ENCODE measurements at regions not wholly inside any gene's neighbourhood (a gene's known extent, or its start where the extent isn't known, plus 50 kb on each side); places are given as distances from the start of the nearest gene placed in this dataset.
"Not testable (repeated sequence)": the region's sequence is repeated elsewhere in the genome, so short reads cannot be mapped to it uniquely, and the experiment has no call there.

DNA sequence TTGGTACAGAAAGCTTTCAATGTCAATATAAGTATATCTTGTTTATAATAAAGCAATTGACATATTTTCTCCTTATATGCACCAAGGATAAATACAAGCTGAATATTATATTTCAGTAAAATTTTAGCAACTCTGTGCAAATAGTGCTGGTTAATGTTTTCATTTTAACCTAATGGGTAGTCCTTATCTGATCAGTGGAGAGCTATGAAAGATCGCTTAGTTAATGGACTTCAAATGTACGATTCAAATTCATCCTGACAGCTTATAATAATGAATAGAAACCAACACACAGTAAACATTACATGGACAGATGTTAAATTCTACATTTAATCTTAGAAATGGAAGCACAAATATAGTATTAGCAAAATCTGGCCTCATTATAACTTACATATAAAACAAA, 1495.2 kb upstream of the C9orf72 start:
- DNase-seq (ENCODE audit: low read depth): no peak

DNA sequence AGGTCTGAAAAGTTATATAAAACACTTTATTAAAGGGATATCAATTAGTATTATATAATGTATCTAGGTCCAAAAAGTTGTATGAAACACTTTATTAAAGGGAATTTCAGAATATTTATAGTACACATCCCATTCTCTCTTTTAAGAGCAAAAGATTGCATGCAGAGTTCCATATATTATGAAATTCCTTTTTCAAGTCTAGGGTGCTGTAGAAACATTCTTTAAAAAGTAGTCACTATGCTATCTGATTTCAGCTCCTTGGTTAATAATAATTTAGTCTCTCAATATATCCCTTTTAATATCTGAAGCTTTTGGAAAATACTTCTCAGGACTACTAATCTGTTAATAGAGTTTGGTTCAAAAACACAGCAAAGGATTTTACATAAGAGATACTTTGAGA, 1496.1 kb upstream of the C9orf72 start:
- DNase-seq (ENCODE audit: low read depth): no peak

DNA sequence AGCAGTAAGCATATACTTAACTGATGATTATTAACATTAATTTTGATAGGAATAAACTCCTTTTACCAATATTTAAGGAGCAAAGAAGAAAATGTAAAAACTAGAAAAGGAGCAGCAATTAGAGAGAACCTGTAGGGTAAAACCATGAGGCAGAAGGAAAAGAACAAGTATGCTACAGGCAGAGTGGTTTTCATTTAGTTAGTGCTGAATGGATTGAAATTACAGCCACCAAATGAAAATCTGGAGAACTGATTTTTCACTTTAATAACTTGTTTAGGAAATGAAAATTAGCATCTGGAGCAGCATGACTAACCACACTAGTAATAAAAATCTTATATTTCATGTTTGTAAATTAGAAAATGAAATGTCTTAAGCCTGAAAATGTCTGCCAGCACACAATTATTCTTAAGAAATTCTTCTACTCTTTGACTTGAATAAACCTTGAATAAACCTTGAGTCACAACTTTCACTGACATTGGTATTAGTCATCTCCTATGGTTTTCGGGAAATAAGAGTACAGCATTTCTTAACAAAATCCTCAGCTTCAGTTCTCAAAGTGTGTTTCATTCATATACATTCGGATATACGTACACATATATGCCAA, 1504.9 kb upstream of the C9orf72 start:
- DNase-seq (ENCODE audit: low read depth): peak; percentile 22

DNA sequence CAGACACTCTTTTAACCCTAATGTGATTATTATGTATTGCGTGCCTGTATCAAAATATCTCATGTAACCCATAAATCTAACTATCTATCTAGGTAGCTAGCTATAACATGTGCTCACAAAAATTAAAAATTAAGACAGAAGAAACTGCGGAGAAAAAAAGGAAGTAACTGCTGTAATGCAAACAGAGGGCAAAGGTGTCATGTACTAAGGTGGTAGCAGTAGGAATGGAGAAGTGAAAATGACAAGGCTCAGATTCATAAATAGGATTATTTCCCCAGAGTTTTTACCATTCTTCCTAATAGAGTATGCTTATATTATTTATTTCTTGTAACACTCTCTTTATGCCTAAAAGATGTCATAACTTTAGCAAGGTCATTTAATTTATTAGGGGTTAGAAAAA, 1527.5 kb upstream of the C9orf72 start:
- no peak for DNase-seq (ENCODE audit: low read depth)

DNA sequence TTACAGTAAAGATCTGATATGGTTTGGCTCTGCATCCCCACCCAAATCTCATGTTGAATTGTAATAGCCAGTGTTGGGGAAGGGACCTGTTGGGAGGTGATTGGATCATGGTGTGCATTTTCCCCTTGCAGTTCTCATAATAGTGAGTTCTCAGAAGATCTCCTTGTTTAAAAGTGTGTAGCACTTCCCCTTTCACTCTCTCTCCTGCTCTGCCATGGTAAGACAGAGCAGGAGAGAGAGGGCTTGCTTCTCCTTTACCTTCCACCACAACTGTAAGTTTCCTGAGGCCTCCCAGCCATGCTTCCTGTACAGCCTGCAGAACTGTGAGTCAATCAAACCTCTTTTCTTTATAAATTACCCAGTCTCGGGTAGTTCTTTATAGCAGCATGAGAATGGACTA, 1530.9 kb upstream of the C9orf72 start:
- not testable (repeated sequence) for DNase-seq (ENCODE audit: low read depth)

DNA sequence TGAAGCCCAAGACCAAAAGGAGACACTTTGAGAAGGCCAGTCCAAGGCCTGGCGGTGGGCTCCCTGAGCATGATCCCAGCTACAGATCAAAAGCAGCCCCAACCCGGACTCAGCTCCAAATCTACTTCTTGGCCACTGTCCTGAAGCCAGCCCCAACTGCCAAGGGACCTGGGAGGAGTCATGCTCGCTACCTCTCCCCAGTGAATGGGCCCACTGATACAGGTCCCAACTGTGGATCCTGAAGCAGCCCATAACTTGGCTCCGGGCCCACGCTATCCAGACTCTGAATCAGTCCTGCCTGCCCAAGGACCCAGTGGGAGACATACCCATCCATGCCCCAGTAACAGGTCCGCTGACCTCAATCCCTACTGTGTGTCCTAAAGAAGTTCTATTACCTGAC, 1545.3 kb upstream of the C9orf72 start:
- no peak for DNase-seq (ENCODE audit: low read depth)

DNA sequence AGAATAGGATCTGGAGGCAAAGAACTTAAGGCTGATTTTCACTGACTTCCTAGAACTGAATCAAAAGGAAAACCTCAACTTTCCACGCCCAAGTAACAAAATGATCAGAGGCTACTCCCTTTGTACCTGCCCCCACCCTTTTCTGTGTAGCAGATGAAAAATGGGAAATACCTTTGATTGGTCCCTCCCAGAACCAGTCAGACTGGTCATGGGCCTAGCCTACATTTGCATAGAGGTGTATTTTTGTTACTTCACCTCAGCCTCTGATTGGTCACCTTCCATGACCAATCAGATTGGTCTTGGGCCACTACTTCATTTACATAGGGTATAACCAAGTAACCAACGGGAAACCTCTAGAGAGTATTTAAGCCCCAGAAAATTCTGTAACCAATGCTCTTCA, 1553.5 kb upstream of the C9orf72 start:
- no peak for DNase-seq (ENCODE audit: low read depth)

DNA sequence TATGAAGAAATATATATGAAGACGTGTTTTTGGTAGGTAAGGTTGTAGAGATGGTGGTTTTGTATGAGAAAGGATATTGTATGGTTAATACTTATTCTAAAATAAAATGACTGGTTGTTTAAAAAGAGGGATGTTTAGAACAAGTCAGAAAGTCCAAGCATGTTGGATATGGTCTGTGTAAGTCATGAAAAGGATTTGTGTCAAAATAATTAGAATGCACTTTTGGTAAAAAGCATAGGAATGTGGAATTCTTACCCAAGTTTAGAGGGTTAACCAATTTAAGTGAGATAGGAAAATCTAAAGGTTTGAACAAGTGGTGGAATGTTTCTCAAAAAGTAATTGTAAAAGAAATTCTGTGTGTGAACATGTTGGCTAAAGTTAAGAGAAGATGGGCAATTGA, 1556.5 kb upstream of the C9orf72 start:
- no peak for DNase-seq (ENCODE audit: low read depth)

DNA sequence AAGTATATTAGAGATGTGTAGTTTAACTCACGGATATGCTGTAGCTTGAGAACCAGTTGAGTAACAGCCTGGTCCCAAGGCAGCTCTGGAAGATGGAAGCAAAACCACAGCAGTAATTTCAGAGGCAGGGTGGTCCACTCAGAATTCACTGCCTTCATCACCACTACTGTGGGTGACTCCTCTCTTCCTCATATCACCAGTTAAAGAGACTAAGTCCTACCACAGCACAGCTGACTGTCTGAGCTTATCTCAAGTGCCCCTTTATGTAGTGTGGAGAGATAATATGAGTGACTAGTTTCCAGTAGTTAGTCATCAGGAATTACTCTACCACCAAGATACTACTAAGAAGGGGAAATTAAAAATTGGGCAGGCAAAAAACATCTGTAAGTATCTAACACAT, 1571.2 kb upstream of the C9orf72 start:
- no peak for DNase-seq (ENCODE audit: low read depth)

DNA sequence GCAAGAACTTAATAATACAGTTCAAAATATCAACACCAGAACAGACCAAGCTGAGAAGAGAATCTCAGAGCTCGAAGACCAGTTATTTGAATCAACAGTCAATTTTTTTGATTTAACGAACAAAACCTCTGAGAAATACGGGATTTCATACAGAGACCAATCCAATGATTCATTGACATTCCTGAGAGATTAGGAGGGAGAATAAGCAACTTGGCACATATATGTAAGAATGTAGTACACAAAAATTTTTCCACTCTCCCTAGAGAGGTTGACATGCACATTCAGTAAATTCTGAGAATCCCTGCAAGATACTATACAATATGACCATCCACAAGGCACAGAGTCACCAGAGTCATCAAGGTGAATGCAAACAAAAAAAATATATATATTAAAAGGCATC, 1577.3 kb upstream of the C9orf72 start:
- no peak for DNase-seq (ENCODE audit: low read depth)

DNA sequence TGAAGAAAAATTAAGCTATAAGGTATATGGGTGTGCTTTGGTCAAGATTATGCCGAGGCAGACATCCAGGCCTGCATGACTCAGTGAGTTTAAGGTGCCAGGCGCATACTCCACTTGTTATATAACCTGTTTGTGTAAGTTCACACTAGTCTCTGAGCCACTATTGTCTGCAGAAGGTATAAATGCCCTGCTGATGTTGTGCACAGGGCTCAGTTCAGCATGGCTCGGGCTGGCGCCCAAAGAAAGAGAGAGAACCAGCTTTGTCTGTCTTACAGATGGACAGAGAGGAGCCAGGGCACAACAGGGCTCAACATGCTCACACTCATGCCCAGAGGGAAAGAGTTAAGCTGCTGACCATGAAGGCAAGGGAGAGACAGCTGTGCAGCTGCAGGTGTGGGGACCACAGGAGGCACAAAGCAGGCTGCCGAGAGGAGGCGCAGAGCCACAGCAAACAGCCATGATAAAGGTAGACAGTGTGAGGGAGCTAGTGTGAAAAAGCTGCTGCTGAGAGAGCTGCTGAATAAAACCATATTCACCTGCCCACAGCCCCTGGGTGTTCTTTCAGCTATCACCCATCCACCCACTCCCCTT, 1587.6 kb upstream of the C9orf72 start:
- no peak for DNase-seq (ENCODE audit: low read depth)

DNA sequence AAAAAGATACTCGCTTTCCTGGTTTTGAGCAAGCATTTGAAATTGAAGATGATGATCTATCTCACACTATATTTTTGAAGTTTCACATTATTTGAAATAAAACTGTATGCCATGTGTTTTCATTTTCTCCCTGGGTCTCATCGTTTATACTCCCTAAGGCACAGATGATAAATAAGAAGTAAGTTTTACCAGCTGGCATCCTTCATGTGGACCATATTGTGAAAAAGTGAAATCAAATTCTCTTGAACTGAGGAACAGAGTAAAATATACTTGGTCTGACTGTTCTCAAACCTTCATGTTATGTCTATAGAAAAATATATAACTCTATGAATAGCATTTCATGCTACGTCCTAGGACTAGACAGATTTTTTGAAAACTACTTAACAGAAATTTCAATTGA, 1600.9 kb upstream of the C9orf72 start:
- no peak for DNase-seq (ENCODE audit: low read depth)

DNA sequence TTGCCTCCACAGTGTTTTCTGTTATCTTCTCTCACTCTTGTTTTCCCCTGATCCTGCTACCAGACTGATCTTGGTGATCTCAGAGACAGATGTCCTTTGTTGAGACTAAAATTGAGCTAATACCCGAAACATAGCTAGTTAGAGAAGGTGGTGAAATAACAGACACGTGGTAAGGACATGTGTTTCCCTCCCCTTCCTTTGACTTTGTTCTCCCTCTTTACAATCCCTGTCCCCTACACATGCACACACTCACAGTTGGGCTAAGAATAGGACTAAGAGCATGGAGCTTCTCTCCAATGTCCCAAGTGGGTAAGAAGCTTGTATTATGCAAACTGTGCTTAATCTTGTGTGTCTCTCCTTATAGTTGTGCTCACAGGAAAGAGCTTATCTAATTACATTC, 1603.0 kb upstream of the C9orf72 start:
- DNase-seq (ENCODE audit: low read depth): no peak

DNA sequence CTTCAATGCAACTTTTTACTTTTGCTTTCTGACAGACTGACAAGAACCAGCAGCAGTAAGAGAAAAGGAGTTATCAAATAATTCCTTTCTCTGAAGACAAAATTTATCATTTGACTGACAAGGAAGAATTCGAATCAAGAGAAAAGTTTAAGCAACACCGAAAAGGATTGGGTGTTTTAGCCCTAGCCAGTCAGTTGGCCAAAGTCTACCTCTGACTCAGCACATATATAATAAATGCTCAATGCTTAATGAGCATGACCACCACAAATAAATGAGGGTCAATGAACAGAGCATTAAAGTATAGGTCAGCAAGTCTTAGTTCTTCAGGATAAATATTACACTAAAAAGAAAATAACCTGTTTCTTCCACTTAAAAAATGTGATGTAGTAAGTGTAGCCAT, 1603.5 kb upstream of the C9orf72 start:
- DNase-seq (ENCODE audit: low read depth): no peak

DNA sequence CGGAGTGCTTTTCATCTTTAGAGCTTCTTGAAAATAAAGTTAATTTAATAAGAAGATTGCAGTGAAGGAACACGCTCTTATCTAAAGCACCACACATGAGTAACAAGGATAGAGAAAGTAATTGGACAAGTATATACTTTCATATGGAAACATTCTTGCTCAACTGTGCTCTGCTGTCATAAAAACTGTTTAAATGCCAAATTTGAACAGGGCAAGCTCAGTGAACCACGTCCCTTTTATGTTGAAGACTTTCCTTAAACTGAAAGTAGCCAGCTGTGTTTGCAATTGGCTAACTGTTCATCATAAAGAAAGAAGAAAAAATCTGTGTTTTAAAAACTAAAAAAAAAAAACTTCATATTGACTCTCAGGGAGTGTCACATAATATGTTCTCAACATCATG, 1610.7 kb upstream of the C9orf72 start:
- DNase-seq (ENCODE audit: low read depth): no peak

DNA sequence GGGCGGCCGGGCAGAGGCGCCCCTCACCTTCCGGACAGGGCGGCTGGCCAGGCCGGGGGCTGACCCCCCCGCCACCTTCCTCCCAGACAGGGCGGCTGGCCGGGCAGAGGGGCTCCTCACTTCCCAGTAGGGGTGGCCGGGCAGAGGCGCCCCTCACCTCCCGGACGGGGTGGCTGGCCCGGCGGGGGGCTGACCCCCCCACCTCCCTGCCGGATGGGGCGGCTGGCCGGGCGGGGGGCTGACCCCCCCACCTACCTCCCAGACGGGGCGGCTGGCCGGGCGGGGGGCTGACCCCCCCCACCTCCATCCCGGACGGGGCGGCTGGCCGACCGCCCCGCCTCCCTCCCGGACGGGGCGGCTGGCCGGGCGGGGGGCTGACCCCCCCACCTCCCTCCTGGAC, 1615.5 kb upstream of the C9orf72 start:
- DNase-seq (ENCODE audit: low read depth): not testable (repeated sequence)

DNA sequence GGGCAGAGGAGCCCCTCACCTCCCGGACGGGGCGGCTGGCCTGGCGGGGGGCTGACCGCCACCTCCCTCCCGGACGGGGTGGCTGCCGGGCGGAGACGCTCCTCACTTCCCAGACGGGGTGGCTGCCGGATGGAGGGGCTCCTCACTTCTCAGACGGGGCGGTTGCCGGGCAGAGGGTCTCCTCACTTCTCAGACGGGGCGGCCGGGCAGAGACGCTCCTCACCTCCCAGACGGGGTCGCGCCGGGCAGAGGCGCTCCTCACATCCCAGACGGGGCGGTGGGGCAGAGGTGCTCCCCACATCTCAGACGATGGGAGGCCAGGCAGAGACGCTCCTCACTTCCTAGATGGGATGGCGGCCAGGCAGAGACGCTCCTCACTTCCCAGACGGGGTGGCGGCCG, 1615.9 kb upstream of the C9orf72 start:
- not testable (repeated sequence) for DNase-seq (ENCODE audit: low read depth)

DNA sequence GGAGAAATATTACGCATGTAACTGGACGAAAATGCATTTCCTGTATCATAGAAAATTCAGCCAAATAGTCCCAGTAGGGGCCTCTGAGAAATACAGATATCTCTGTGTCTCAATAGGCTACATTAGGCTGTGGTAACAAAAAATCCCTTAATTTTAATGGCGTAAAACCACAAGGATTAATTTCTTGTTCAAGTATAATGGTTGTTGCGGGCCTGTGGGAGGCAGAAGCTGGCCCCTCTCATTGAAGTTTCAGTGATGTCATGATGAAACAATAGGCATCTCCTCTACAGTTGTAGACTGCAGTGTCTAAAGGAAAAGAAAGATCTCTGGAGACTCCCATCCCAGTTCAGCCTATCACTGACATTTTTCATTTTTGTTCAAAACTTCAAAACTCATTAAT, 1625.6 kb upstream of the C9orf72 start:
- no peak for DNase-seq (ENCODE audit: low read depth)

DNA sequence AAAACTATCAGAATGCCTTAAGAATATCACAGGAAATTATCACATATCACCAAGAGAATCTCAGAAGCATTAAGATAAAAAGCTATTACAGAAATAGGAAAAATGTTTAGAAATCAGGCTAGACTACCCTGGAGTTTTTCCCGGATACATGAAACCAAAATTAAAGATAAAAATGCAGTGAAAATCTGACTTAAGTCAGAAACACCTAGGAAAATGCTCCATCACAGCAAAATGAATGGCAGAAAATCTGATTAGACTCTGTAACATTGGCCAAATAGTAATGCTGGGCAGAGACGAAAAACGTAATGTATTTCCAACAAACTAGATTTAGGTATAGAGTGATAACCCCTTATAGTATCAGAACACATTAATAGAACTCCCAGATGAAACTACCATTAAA, 1626.7 kb upstream of the C9orf72 start:
- DNase-seq (ENCODE audit: low read depth): no peak

DNA sequence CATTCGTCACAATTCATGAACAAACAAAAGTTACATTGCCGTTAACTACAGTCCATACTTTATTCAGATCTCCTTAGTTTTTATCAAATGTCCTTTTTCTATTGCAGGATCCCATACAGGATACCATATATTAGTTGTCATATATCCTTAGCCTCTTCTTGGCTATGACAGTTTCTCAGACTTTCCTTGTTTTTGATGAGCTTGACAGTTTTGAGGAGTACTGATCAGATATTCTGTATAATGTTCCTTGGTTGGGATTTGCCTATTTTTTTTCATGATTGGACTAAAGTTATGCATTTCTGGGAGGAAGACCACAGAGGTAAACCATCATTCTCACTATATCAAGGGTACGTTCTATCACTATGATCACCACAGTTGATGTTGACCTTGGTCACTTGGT, 1627.4 kb upstream of the C9orf72 start:
- DNase-seq (ENCODE audit: low read depth): no peak

DNA sequence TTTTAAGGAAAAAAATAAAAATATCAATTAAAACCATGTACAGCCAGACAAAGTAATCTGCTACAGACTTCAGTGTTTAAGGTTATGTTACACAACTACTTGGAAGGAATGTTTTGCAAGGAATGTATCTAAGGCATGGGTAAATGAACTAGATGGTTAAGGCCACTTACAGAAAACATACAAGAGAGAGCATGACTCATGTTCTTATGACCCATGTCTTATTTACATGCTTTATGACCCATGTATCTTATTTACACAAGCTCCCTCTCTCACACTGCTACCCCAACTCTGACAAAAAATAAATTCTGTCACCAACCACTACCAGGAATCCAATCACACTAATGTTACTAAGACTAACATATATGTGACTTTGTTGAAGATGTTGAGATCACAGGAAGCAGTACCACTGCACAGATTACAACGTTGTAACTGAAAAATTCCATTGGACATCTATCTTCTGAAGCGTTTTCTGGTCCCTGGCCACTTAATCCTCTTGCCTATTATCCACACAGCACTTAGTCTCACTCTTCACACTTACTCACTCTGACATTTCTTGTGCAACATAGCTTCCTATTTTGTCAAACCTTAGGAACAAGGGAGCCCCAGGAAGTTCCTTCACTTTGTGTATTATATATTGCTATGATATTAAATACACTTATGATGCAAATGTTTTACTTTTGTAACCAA, 1630.1 kb upstream of the C9orf72 start:
- DNase-seq (ENCODE audit: low read depth): no peak

DNA sequence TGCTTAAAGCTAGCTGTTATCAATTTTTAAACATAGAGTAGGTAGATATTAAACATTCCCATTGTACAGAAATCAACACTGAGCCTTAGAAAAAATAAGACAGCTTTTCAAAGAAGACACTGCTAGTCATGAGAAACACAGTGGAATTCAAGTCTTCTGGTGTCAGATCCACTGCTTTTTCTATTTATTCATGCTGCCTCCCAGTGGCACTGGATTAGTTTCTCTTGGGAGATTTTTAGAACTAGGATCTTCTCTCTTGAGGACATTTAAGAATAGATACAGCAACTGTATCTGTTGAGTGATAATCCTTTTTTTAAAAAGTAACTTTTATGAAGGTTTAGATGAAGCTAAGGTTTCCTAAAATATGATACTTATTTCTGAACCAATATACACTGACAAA, 1635.4 kb upstream of the C9orf72 start:
- peak; percentile 21 for DNase-seq (ENCODE audit: low read depth)

DNA sequence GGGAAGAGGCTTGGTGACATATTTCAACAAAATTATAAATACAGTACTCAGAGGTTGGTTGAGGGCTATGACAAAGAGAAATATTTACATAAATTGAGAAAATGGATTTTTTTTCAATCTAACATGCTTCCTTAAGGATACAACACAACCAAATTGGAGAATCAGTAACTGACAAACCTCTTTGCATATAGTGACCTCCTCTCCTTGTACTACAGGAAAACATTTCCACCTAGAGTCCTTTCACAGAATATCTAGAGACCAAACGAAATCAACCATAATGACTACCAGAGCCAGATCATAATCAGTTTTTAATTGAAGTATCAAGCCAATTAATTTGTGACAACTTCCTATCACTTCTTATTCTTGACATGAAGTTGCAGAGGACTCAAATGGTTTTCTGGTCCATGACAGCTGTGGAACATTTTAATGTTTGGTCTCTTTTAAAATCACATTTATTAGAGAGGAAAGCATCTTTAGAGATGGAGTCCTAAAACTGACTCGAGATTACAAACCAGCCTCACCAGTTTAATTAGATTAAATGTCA, 1636.5 kb upstream of the C9orf72 start:
- no peak for DNase-seq (ENCODE audit: low read depth)

All from myocyte (in vitro differentiated cells).